Kidney (tissue), 13 donors: ENCODE measurements at regions not wholly inside any gene's neighbourhood (a gene's known extent, or its start where the extent isn't known, plus 50 kb on each side); places are given as distances from the start of the nearest gene placed in this dataset.

Experiments
- DNase-seq, 5 donors: peaks; one replicate each; pipeline ENCODE4 v3.0.0-alpha.2; 2013 to 2020
- FAIRE-seq: peaks from 2 replicates; lab custom pipeline; 2012; peaks lifted over from hg19 to GRCh38; lab: Jason Lieb, UNC
- H3K27ac ChIP-seq, 2 donors: one replicate each; pipeline ENCODE4 v1.7.0; 2013; ENCODE audit warnings: low read depth in 2 of 2, low read length in 2 of 2, inconsistent platforms in 1 of 2
- H3K27me3 ChIP-seq: one replicate; pipeline ENCODE4 v1.7.1; 2013; ENCODE audit warnings: low read length, inconsistent platforms; ENCODE audit not compliant: control insufficient read depth, insufficient read depth
- H3K36me3 ChIP-seq, 3 donors: one replicate each; pipeline versions ENCODE4 v1.7.0 to v1.7.1; 2013; ENCODE audit warnings: low read length in 3 of 3, control low read depth in 1 of 3, inconsistent platforms in 1 of 3; ENCODE audit not compliant: insufficient read depth in 3 of 3, control insufficient read depth in 2 of 3
- H3K4me1 ChIP-seq, 3 donors: one replicate each; pipeline versions ENCODE4 v1.7.0 to v1.7.1; 2013; ENCODE audit warnings: low read length in 3 of 3, inconsistent platforms in 1 of 3, low read depth in 1 of 3; ENCODE audit not compliant: control insufficient read depth in 2 of 3, insufficient read depth in 2 of 3
- H3K4me3 ChIP-seq, 3 donors: one replicate each; pipeline versions ENCODE4 v1.7.0 to v1.8.1; 2013; ENCODE audit warnings: low read length in 3 of 3, control low read depth in 1 of 3, inconsistent platforms in 1 of 3
- H3K9ac ChIP-seq, 3 donors: one replicate each; pipeline versions ENCODE4 v1.7.0 to v1.7.1; 2013; ENCODE audit warnings: low read length in 3 of 3, control low read depth in 1 of 3, inconsistent platforms in 1 of 3
- H3K9me3 ChIP-seq, 3 donors: one replicate each; pipeline versions ENCODE4 v1.7.0 to v1.7.1; 2013; ENCODE audit warnings: low read length in 3 of 3, control low read depth in 1 of 3, inconsistent platforms in 1 of 3; ENCODE audit not compliant: control insufficient read depth in 2 of 3, insufficient read depth in 1 of 3
- CTCF ChIP-seq: IDR thresholded peaks from 3 replicates; pipeline ENCODE4 v1.5.1; 2012; ENCODE audit warnings: mild to moderate bottlenecking, moderate library complexity, borderline replicate concordance; ENCODE audit not compliant: insufficient read depth; ENCODE audit errors: extremely low read depth
- intact Hi-C: fragments of 100-400 bp; cut with DNase I; formaldehyde crosslinking; loops from one replicate; pipeline ENCODE4 v1.11.1; 2022
- donor health status: control.
- donor health status: control.
- donor health status: control.
- donor health status: control.
- donor health status: control.
- donor health status: DM: yes; HTN: yes; CAD: no.
- donor health status: Normal renal cell carcinoma (clear cell type).

GRCh38 chr13:84662491-84662890, 780.2 kb upstream of the SLITRK1 start:
- TF ChIP-seq CTCF = no peak
- Histone ChIP-seq H3K4me3 (no peak overlapping the region), H3K27ac (no peak overlapping the region), H3K36me3 (no peaks in the 10 kb centered on the region), H3K27me3 (no peaks in the 10 kb centered on the region), H3K9ac (no peak overlapping the region), H3K4me1 (no peaks in the 10 kb centered on the region), H3K9me3 (no peaks in the 10 kb centered on the region)
- intact Hi-C loops = no loop called here
- DNase-seq (no peak), FAIRE-seq (no peak)

GRCh38 chr13:84661718-84662117, 779.4 kb upstream of the SLITRK1 start:
- Histone ChIP-seq H3K36me3 (no peaks in the 10 kb centered on the region), H3K27ac (no peak overlapping the region), H3K27me3 (no peaks in the 10 kb centered on the region), H3K4me1 (no peaks in the 10 kb centered on the region), H3K4me3 (no peak overlapping the region), H3K9me3 (no peaks in the 10 kb centered on the region), H3K9ac (no peak overlapping the region)
- FAIRE-seq = no peak
- TF ChIP-seq CTCF = no peak
- intact Hi-C loops = no loop called here
- no peak for DNase-seq

GRCh38 chr13:84659359-84659661, 777.0 kb upstream of the SLITRK1 start:
- no peaks in the 10 kb centered on the region for H3K4me1 ChIP-seq
- intact Hi-C loops = no loop called here
- DNase-seq (no peak), FAIRE-seq (no peak)
- no peak overlapping the region for H3K9ac ChIP-seq
- H3K36me3 ChIP-seq = no peaks in the 10 kb centered on the region
- H3K9me3 ChIP-seq = no peaks in the 10 kb centered on the region
- H3K27me3 ChIP-seq = no peaks in the 10 kb centered on the region
- H3K4me3 ChIP-seq = no peak overlapping the region
- no peak for TF ChIP-seq CTCF
- no peak overlapping the region for H3K27ac ChIP-seq
